ENCODE measurements at regions not wholly inside any gene's neighbourhood (a gene's known extent, or its start where the extent isn't known, plus 50 kb on each side); places are given as distances from the start of the nearest gene placed in this dataset.

- TF ChIP-seq POLR2AphosphoS5 (IDR thresholded peaks at IDR 0.05; ENCODE audit: low read depth, low read length) (no peak), TAF1 (IDR thresholded peaks at IDR 0.05; ENCODE audit: borderline replicate concordance, low read depth, low read length) (no peak)
These were observed 940.5 kb upstream of the DDX18 start for GRCh38 chr2:116874021-116874420.
